Stimulated activated CD4-positive, alpha-beta T cell treated with anti-CD3 and anti-CD28 coated beads, Interleukin-4, amount 100 ng/mL, for 48 hours (primary cell): ENCODE measurements at regions not wholly inside any gene's neighbourhood (a gene's known extent, or its start where the extent isn't known, plus 50 kb on each side); places are given as distances from the start of the nearest gene placed in this dataset.
A peak's percentile ranks its signal among the peaks of the same experiment; 100 is the strongest.

Source experiments
- DNase-seq, 2 donors: peaks; one replicate each; pipeline ENCODE4 v3.0.0-alpha.2; 2020; ENCODE audit warnings: low read depth in 2 of 2

- no peak for DNase-seq
Measured at GRCh38 chr7:38070718-38071117, 107.3 kb upstream of the STARD3NL start.

GRCh38 chr7:38086857-38087256 is 91.2 kb upstream of the STARD3NL start:
- DNase-seq, result no peak

GRCh38 chr7:38102507-38102906 is 75.5 kb upstream of the STARD3NL start:
- no peak for DNase-seq

- DNase-seq, result no peak
Measured at GRCh38 chr7:38105874-38106483, 72.1 kb upstream of the STARD3NL start.

- peak; percentile 53 to 60 for DNase-seq
Measured at GRCh38 chr7:38107486-38107893, 70.6 kb upstream of the STARD3NL start.

- no peak for DNase-seq
Measured at GRCh38 chr7:38112075-38112474, 66.0 kb upstream of the STARD3NL start.

GRCh38 chr7:38120076-38120475 is 58.0 kb upstream of the STARD3NL start:
- DNase-seq, result no peak

- DNase-seq, result no peak
Measured at GRCh38 chr7:38122501-38122900, 55.5 kb upstream of the STARD3NL start.

- no peak for DNase-seq
Measured at GRCh38 chr7:38123494-38123893, 54.6 kb upstream of the STARD3NL start.

- DNase-seq, result no peak
Measured at GRCh38 chr7:38127216-38128207, 50.5 kb upstream of the STARD3NL start.
